HEK293 (cell line): ENCODE measurements at regions not wholly inside any gene's neighbourhood (a gene's known extent, or its start where the extent isn't known, plus 50 kb on each side); places are given as distances from the start of the nearest gene placed in this dataset.

Experiments used
- CTCF ChIA-PET: fragments of 350-600 bp; formaldehyde crosslinking; extraction: SDS; loops from one replicate; lab custom pipeline; 2021; ENCODE audit warnings: antibody characterized with exemption; lab: Yijun Ruan, JAX
- POLR2A ChIA-PET: fragments of 300-600 bp; formaldehyde crosslinking; extraction: SDS; loops from one replicate; lab custom pipeline; 2020; ENCODE audit warnings: antibody characterized with exemption, inconsistent platforms; lab: Yijun Ruan, JAX
- H3K27ac ChIP-seq: fragments of 200-500 bp; sonication (Bioruptor generic); 2 replicates; pipeline ENCODE4 v1.5.1; 2014; ENCODE audit warnings: low read depth, low read length, control low read depth, inconsistent platforms; ENCODE audit errors: extremely low read depth
- H3K36me3 ChIP-seq, 2 experiments: fragments of 200-500 bp in 1 of 2; sonication (Bioruptor generic) in 1 of 2; 1 replicate in 1 of 2; 2 replicates in 1 of 2; pipeline ENCODE4 v1.5.1; 2014 to 2017; ENCODE audit warnings: inconsistent platforms in 2 of 2, low read length in 2 of 2; ENCODE audit not compliant: control insufficient read depth in 2 of 2, insufficient read depth in 1 of 2
- H3K4me1 ChIP-seq: fragments of 200-500 bp; sonication (Bioruptor generic); 2 replicates; pipeline ENCODE4 v1.5.1; 2014; ENCODE audit warnings: mild to moderate bottlenecking, low read length, inconsistent platforms; ENCODE audit not compliant: control insufficient read depth, insufficient read depth
- H3K4me3 ChIP-seq: 2 replicates; pipeline ENCODE4 v1.5.1; 2011; ENCODE audit warnings: low read depth, mild to moderate bottlenecking, control low read depth, low read length, moderate library complexity
- H3K9me3 ChIP-seq: fragments of 200-500 bp; sonication (Bioruptor generic); 2 replicates; pipeline ENCODE4 v1.5.1; 2014; ENCODE audit warnings: low read depth, low read length, inconsistent platforms; ENCODE audit not compliant: control insufficient read depth, insufficient read depth
- EGR2 ChIP-seq: fragments of 450-650 bp; formaldehyde crosslinking; IDR thresholded peaks from 2 replicates; pipeline ENCODE4 v1.5.1; 2016; ENCODE audit warnings: low read depth, missing biosample characterization, missing genetic modification characterization
- HOXA7 ChIP-seq: sonication (generic); formaldehyde crosslinking; IDR thresholded peaks from 2 replicates; pipeline ENCODE4 v1.8.1; 2022; ENCODE audit warnings: missing genetic modification reagents, borderline replicate concordance
- HOXD13 ChIP-seq: sonication (generic); formaldehyde crosslinking; IDR thresholded peaks from 2 replicates; pipeline ENCODE4 v1.8.0; 2022; ENCODE audit warnings: missing genetic modification reagents, borderline replicate concordance
- KLF1 ChIP-seq: fragments of 450-650 bp; formaldehyde crosslinking; IDR thresholded peaks from 2 replicates; pipeline ENCODE4 v1.5.1; 2016; ENCODE audit warnings: missing biosample characterization, missing genetic modification characterization
- PRDM2 ChIP-seq: fragments of 450-650 bp; formaldehyde crosslinking; IDR thresholded peaks from 2 replicates; pipeline ENCODE4 v1.5.1; 2016; ENCODE audit warnings: missing biosample characterization, missing genetic modification characterization, borderline replicate concordance
- PRDM4 ChIP-seq: fragments of 450-650 bp; formaldehyde crosslinking; IDR thresholded peaks from 2 replicates; pipeline ENCODE4 v1.5.1; 2017; ENCODE audit warnings: missing biosample characterization, missing genetic modification characterization
- SETDB1 ChIP-seq: IDR thresholded peaks from one replicate; pipeline ENCODE4 v1.6.1; 2017; ENCODE audit warnings: mild to moderate bottlenecking, low read length, moderate library complexity, mixed read lengths; ENCODE audit not compliant: insufficient read length
- ZBTB17 ChIP-seq: fragments of 450-650 bp; formaldehyde crosslinking; IDR thresholded peaks from 2 replicates; pipeline ENCODE4 v1.5.1; 2016; ENCODE audit warnings: missing biosample characterization, missing genetic modification characterization
- ZFP37 ChIP-seq: fragments of 450-650 bp; formaldehyde crosslinking; IDR thresholded peaks from 2 replicates; pipeline ENCODE4 v1.5.1; 2016; ENCODE audit warnings: missing biosample characterization, missing genetic modification characterization
- ZNF16 ChIP-seq: fragments of 450-650 bp; formaldehyde crosslinking; IDR thresholded peaks from 2 replicates; pipeline ENCODE4 v1.5.1; 2016; ENCODE audit warnings: low read depth, missing biosample characterization, missing genetic modification characterization
- ZNF19 ChIP-seq: fragments of 450-650 bp; formaldehyde crosslinking; IDR thresholded peaks from 2 replicates; pipeline ENCODE4; 2016; ENCODE audit warnings: missing biosample characterization, missing genetic modification characterization, low read depth
- ZNF239 ChIP-seq: fragments of 450-650 bp; formaldehyde crosslinking; IDR thresholded peaks from 2 replicates; pipeline ENCODE4 v1.5.1; 2016; ENCODE audit warnings: missing biosample characterization, missing genetic modification characterization
- ZNF266 ChIP-seq: fragments of 450-650 bp; formaldehyde crosslinking; IDR thresholded peaks from 2 replicates; pipeline ENCODE4 v1.5.1; 2016; ENCODE audit warnings: missing biosample characterization, missing genetic modification characterization, low read depth
- ZNF280D ChIP-seq: fragments of 450-650 bp; formaldehyde crosslinking; IDR thresholded peaks from 2 replicates; pipeline ENCODE4 v1.5.1; 2016; ENCODE audit warnings: missing biosample characterization, missing genetic modification characterization
- ZNF350 ChIP-seq: fragments of 450-650 bp; formaldehyde crosslinking; IDR thresholded peaks from 2 replicates; pipeline ENCODE4 v1.5.0; 2017; ENCODE audit warnings: missing biosample characterization, mild to moderate bottlenecking, missing genetic modification characterization
- ZNF48 ChIP-seq: fragments of 450-650 bp; formaldehyde crosslinking; IDR thresholded peaks from 2 replicates; pipeline ENCODE4 v1.5.1; 2016; ENCODE audit warnings: missing biosample characterization, missing genetic modification characterization
- ZNF501 ChIP-seq: fragments of 450-650 bp; formaldehyde crosslinking; IDR thresholded peaks from 2 replicates; pipeline ENCODE4 v1.5.1; 2016; ENCODE audit warnings: missing biosample characterization, missing genetic modification characterization
- ZNF555 ChIP-seq: fragments of 450-650 bp; formaldehyde crosslinking; conservative IDR thresholded peaks from 2 replicates; pipeline ENCODE4 v1.5.1; 2017; ENCODE audit warnings: missing biosample characterization, mild to moderate bottlenecking, missing genetic modification characterization, inconsistent platforms
- ZNF585B ChIP-seq: fragments of 450-650 bp; formaldehyde crosslinking; IDR thresholded peaks from 2 replicates; pipeline ENCODE4 v1.5.1; 2016; ENCODE audit warnings: missing biosample characterization, missing genetic modification characterization
- ZNF639 ChIP-seq: fragments of 450-650 bp; formaldehyde crosslinking; IDR thresholded peaks from 2 replicates; pipeline ENCODE4 v1.5.1; 2016; ENCODE audit warnings: missing biosample characterization, missing genetic modification characterization
- ZNF645 ChIP-seq: fragments of 450-650 bp; formaldehyde crosslinking; IDR thresholded peaks from 2 replicates; pipeline ENCODE4; 2016; ENCODE audit warnings: missing biosample characterization, missing genetic modification characterization
- ZNF677 ChIP-seq: fragments of 450-650 bp; IDR thresholded peaks from 2 replicates; pipeline ENCODE4 v1.5.0; 2018; ENCODE audit warnings: missing biosample characterization, mild to moderate bottlenecking, missing genetic modification characterization, moderate library complexity
- ZNF701 ChIP-seq: fragments of 450-650 bp; formaldehyde crosslinking; IDR thresholded peaks from 2 replicates; pipeline ENCODE4 v1.5.1; 2016; ENCODE audit warnings: missing biosample characterization, missing genetic modification characterization

- TF ChIP-seq PRDM2 (tag by site-specific recombination): no peak
- no peak for TF ChIP-seq ZNF677
- no peak for TF ChIP-seq ZNF48 (tag by site-specific recombination)
- no peak for TF ChIP-seq EGR2
- no peak for TF ChIP-seq ZNF585B (tag by site-specific recombination)
- TF ChIP-seq ZFP37 (tag by site-specific recombination): no peak
- no peak for TF ChIP-seq ZNF16 (tag by site-specific recombination)
- TF ChIP-seq ZBTB17 (tag by site-specific recombination): no peak
- TF ChIP-seq, all 188 proteins: peak for 0
These were observed 75.8 kb downstream of the CNTN3 start (continued) for GRCh38 chr3:74538669-74539068.

GRCh38 chr3:74537857-74538256 lies 76.6 kb downstream of the CNTN3 start:
- Histone ChIP-seq H3K36me3 (no peaks in the 10 kb centered on the region), H3K4me3 (no peak overlapping the region), H3K27ac (no peak overlapping the region), H3K9me3 (no peaks in the 10 kb centered on the region), H3K4me1 (no peaks in the 10 kb centered on the region)
- ChIA-PET CTCF (no interaction called here), POLR2A (no interaction called here)
- TF ChIP-seq HOXD13 (no peak), SETDB1 (no peak), HOXA7 (CRISPR knock-in tag) (no peak), ZNF19 (tag by site-specific recombination) (no peak), ZNF701 (tag by site-specific recombination) (no peak), ZNF645 (tag by site-specific recombination) (no peak), ZNF350 (no peak), ZNF239 (tag by site-specific recombination) (no peak), ZNF501 (tag by site-specific recombination) (no peak), ZNF280D (no peak), ZNF639 (tag by site-specific recombination) (no peak), ZNF555 (tag by site-specific recombination) (no peak), PRDM4 (no peak), ZNF266 (tag by site-specific recombination) (no peak), KLF1 (no peak)
